SK-N-SH (cell line): ENCODE measurements at regions not wholly inside any gene's neighbourhood (a gene's known extent, or its start where the extent isn't known, plus 50 kb on each side); places are given as distances from the start of the nearest gene placed in this dataset.

ENCODE experiments used
- CTCF ChIA-PET: fragments of 300-600, 350-600 bp; formaldehyde crosslinking; extraction: SDS; loops from one replicate; lab custom pipeline; 2021; lab: Yijun Ruan, JAX
- POLR2A ChIA-PET: fragments of 350-600 bp; sonication (Branson Sonifier 250); formaldehyde crosslinking; extraction: SDS; loops from one replicate; lab custom pipeline; 2020; ENCODE audit warnings: antibody characterized with exemption, inconsistent platforms; lab: Yijun Ruan, JAX
- DNase-seq: peaks from one replicate; pipeline ENCODE4 v3.0.0; 2012
- H2AFZ ChIP-seq: fragments of 200-600 bp; sonication (generic); 2 replicates; pipeline ENCODE4 v1.8.1; 2016; ENCODE audit warnings: antibody characterized with exemption, mild to moderate bottlenecking, low read depth
- H3F3A ChIP-seq: fragments of 200-600 bp; sonication (generic); replicated peaks from 2 replicates; pipeline ENCODE3; 2016; ENCODE audit warnings: antibody characterized with exemption, mild to moderate bottlenecking; ENCODE audit not compliant: insufficient read depth
- H3K27ac ChIP-seq, 2 experiments: fragments of 200-500 bp in 1 of 2; fragments of 200-600 bp in 1 of 2; sonication (Bioruptor generic) in 1 of 2; sonication (generic), shearing (Covaris generic) in 1 of 2; 2 replicates each; pipeline versions ENCODE4 v1.5.1 to v1.6.1; 2014 to 2016; ENCODE audit warnings: low read depth in 2 of 2, inconsistent platforms in 1 of 2, low read length in 1 of 2, mild to moderate bottlenecking in 1 of 2, mixed read lengths in 1 of 2
- H3K27me3 ChIP-seq: fragments of 200-600 bp; sonication (generic), shearing (Covaris generic); 2 replicates; pipeline ENCODE4 v1.6.1; 2016; ENCODE audit warnings: mixed run types; ENCODE audit not compliant: insufficient read depth
- H3K36me3 ChIP-seq, 2 experiments: fragments of 200-500 bp in 1 of 2; fragments of 200-600 bp in 1 of 2; sonication (Bioruptor generic) in 1 of 2; sonication (generic) in 1 of 2; replicated peaks in 1 of 2; 2 replicates each; pipeline versions ENCODE3 to v1.5.1; 2014 to 2016; ENCODE audit warnings: low read length in 1 of 2, mild to moderate bottlenecking in 1 of 2; ENCODE audit not compliant: insufficient read depth in 2 of 2, control insufficient read depth in 1 of 2
- H3K4me1 ChIP-seq, 2 experiments: fragments of 200-500 bp in 1 of 2; fragments of 200-600 bp in 1 of 2; sonication (Bioruptor generic) in 1 of 2; sonication (generic), shearing (Covaris generic) in 1 of 2; 2 replicates each; pipeline versions ENCODE4 v1.5.1 to v1.6.1; 2014 to 2016; ENCODE audit warnings: low read depth in 1 of 2, low read length in 1 of 2, mixed run types in 1 of 2; ENCODE audit not compliant: insufficient read depth in 2 of 2, control insufficient read depth in 1 of 2
- H3K4me2 ChIP-seq: fragments of 200-600 bp; sonication (generic), shearing (Covaris generic); 2 replicates; pipeline ENCODE4 v1.6.1; 2017; ENCODE audit warnings: mixed run types
- H3K4me3 ChIP-seq, 2 experiments: fragments of 200-500 bp in 1 of 2; fragments of 200-600 bp in 1 of 2; sonication (Bioruptor generic) in 1 of 2; sonication (generic), shearing (Covaris generic) in 1 of 2; 2 replicates each; pipeline versions ENCODE4 v1.5.1 to v1.8.1; 2014 to 2016; ENCODE audit warnings: low read depth in 2 of 2, inconsistent platforms in 1 of 2, low read length in 1 of 2, mild to moderate bottlenecking in 1 of 2, mixed read lengths in 1 of 2, moderate library complexity in 1 of 2
- H3K79me2 ChIP-seq: fragments of 200-600 bp; sonication (generic); 2 replicates; pipeline ENCODE4 v1.8.1; 2017; ENCODE audit warnings: mild to moderate bottlenecking; ENCODE audit not compliant: insufficient read depth
- H3K9ac ChIP-seq: fragments of 200-600 bp; sonication (generic); 2 replicates; pipeline ENCODE4 v1.6.1; 2017; ENCODE audit warnings: mixed run types
- H3K9me2 ChIP-seq: fragments of 200-600 bp; sonication (generic); 2 replicates; pipeline ENCODE4 v1.6.1; 2017; ENCODE audit warnings: mixed run types
- H3K9me3 ChIP-seq: fragments of 200-600 bp; sonication (generic); 2 replicates; pipeline ENCODE4 v1.6.1; 2017; ENCODE audit warnings: mixed run types, mild to moderate bottlenecking, moderate library complexity
- H4K20me1 ChIP-seq: fragments of 200-600 bp; sonication (generic); 2 replicates; pipeline ENCODE4 v1.6.1; 2017; ENCODE audit warnings: mild to moderate bottlenecking, mixed run types; ENCODE audit not compliant: insufficient read depth
- CHD2 ChIP-seq: fragments of 150-350 bp; IDR thresholded peaks from 2 replicates; pipeline ENCODE4 v1.6.1; 2018; ENCODE audit warnings: low read length; ENCODE audit not compliant: partially characterized antibody
- EZH2phosphoT487 ChIP-seq: fragments of 200-600 bp; sonication (generic); IDR thresholded peaks from 2 replicates; pipeline ENCODE4 v1.6.1; 2017; ENCODE audit warnings: low read depth, mixed run types, mild to moderate bottlenecking, antibody characterized with exemption, moderate library complexity, borderline replicate concordance
- FOSL2 ChIP-seq: IDR thresholded peaks from 2 replicates; pipeline ENCODE4 v1.4.0; 2012; ENCODE audit warnings: low read depth, mild to moderate bottlenecking, moderate library complexity, borderline replicate concordance
- FOXM1 ChIP-seq: IDR thresholded peaks from 2 replicates; pipeline ENCODE4 v1.4.0; 2012; ENCODE audit warnings: low read depth, mild to moderate bottlenecking
- GATA2 ChIP-seq: sonication (generic); formaldehyde crosslinking; IDR thresholded peaks from 2 replicates; pipeline ENCODE4 v1.5.0; 2020; ENCODE audit warnings: mild to moderate bottlenecking, missing genetic modification reagents
- MEF2A ChIP-seq: IDR thresholded peaks from 2 replicates; pipeline ENCODE4 v1.4.0; 2012; ENCODE audit warnings: low read depth, borderline replicate concordance
- NFIC ChIP-seq: IDR thresholded peaks from 2 replicates; pipeline ENCODE4 v1.4.0; 2012; ENCODE audit warnings: borderline replicate concordance
- NRF1 ChIP-seq: IDR thresholded peaks from 2 replicates; pipeline ENCODE4 v1.6.1; 2012; ENCODE audit warnings: low read depth, mild to moderate bottlenecking, low read length
- POLR2AphosphoS5 ChIP-seq: IDR thresholded peaks from 2 replicates; pipeline ENCODE4 v1.6.1; 2012; ENCODE audit warnings: low read depth, low read length
- RCOR1 ChIP-seq: fragments of 150-350 bp; IDR thresholded peaks from 2 replicates; pipeline ENCODE4 v1.6.1; 2017; ENCODE audit warnings: antibody characterized with exemption, low read length
- RFX5 ChIP-seq: IDR thresholded peaks from 2 replicates; pipeline ENCODE4 v1.6.1; 2012; ENCODE audit warnings: mild to moderate bottlenecking, improper control_type of control experiment, low read length
- SMC3 ChIP-seq: IDR thresholded peaks from 2 replicates; pipeline ENCODE4 v1.6.1; 2012; ENCODE audit warnings: low read depth, low read length, improper control_type of control experiment
- TAF1 ChIP-seq: IDR thresholded peaks from 2 replicates; pipeline ENCODE4 v1.6.1; 2012; ENCODE audit warnings: low read depth, mild to moderate bottlenecking, low read length, moderate library complexity, borderline replicate concordance
- WGBS: methylation state at CpG from one replicate; pipeline ENCODE4 v1.1.6; 2017; ENCODE audit warnings: low lambda C conversion rate; 5-methylcytosine and 5-hydroxymethylcytosine counted together
- TF ChIP-seq, protein P1 (sequence below): fragments of 150-350 bp; IDR thresholded peaks from 2 replicates; pipeline ENCODE4 v1.6.1; 2016; ENCODE audit warnings: mild to moderate bottlenecking, low read depth, low read length
- TF ChIP-seq, protein P2 (sequence below): IDR thresholded peaks from 2 replicates; pipeline ENCODE4; 2012
- TF ChIP-seq, protein P3 (sequence below): IDR thresholded peaks from 2 replicates; pipeline ENCODE4 v1.4.0; 2012; ENCODE audit warnings: low read depth
- TF ChIP-seq, protein P4 (sequence below): IDR thresholded peaks from 2 replicates; pipeline ENCODE4 v1.4.0; 2012; ENCODE audit warnings: low read depth, borderline replicate concordance
- TF ChIP-seq, protein P5 (sequence below): fragments of 150-350 bp; IDR thresholded peaks from 2 replicates; pipeline ENCODE4 v1.6.1; 2017; ENCODE audit warnings: antibody characterized with exemption, low read length, low read depth, borderline replicate concordance

DNA sequence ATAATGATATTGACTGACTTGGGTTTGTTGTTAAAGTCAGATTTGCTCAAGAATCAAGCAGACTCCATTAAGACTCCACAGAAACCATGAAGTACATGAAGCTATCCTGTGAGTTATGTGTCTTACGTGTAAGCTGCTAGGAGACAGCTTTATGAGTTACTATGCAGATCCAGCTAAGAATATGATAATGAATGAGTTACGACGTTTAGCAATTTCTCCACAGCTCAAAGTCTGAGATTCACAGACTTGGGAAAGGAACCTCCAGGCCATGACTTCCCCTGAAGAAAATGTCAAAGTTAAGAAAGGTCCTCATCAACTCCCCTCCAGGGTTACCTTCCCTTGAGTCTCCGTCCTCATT lies 211.9 kb upstream of the HNRNPA3 start:
- no peak overlapping the region for H3K27ac ChIP-seq
- H3K27me3 ChIP-seq: no peaks in the 10 kb centered on the region
- TF ChIP-seq, protein P1, sequence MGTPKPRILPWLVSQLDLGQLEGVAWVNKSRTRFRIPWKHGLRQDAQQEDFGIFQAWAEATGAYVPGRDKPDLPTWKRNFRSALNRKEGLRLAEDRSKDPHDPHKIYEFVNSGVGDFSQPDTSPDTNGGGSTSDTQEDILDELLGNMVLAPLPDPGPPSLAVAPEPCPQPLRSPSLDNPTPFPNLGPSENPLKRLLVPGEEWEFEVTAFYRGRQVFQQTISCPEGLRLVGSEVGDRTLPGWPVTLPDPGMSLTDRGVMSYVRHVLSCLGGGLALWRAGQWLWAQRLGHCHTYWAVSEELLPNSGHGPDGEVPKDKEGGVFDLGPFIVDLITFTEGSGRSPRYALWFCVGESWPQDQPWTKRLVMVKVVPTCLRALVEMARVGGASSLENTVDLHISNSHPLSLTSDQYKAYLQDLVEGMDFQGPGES: no peak
- TF ChIP-seq SMC3 (no peak), TAF1 (no peak), MEF2A (no peak)
- TF ChIP-seq, protein P2, sequence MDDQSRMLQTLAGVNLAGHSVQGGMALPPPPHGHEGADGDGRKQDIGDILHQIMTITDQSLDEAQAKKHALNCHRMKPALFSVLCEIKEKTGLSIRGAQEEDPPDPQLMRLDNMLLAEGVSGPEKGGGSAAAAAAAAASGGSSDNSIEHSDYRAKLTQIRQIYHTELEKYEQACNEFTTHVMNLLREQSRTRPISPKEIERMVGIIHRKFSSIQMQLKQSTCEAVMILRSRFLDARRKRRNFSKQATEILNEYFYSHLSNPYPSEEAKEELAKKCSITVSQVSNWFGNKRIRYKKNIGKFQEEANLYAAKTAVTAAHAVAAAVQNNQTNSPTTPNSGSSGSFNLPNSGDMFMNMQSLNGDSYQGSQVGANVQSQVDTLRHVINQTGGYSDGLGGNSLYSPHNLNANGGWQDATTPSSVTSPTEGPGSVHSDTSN: no peak
- no peak overlapping the region for H3K4me2 ChIP-seq
- CTCF ChIA-PET: no interaction called here
- H3K4me3 ChIP-seq: no peak overlapping the region
- H3K9me2 ChIP-seq: no peaks in the 10 kb centered on the region
- H3K9ac ChIP-seq: no peak overlapping the region
- H3K4me1 ChIP-seq: no peaks in the 10 kb centered on the region
- no peaks in the 10 kb centered on the region for H3K9me3 ChIP-seq
- POLR2A ChIA-PET: no interaction called here
- no peak overlapping the region for H2AFZ ChIP-seq
- H3F3A ChIP-seq: peaks cover 8% of the 10 kb centered on the region
- no peaks in the 10 kb centered on the region for H4K20me1 ChIP-seq
- H3K36me3 ChIP-seq: no peaks in the 10 kb centered on the region
- DNase-seq: no peak
- H3K79me2 ChIP-seq: no peaks in the 10 kb centered on the region
- WGBS: 81% methylated on average over 4 of the region's 4 CpGs

DNA sequence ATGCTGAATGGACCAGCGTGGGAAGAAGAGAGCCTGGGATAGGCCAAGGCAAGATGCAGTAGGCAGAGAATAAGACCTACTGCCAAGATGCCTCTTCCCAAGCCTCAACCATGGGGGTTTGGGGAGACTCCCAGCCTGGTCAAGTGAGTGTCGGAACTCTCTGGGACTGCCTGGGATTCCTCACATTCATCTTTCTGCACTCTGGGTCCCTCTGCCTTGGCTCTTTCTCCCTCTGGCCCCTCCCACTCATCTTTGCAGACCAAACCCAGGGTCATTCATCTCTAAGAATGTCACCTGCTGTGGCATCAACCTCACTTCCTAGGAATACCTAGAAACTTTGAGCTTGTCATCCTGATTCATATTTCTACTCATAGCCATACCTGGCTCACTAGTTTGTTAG lies 211.3 kb upstream of the HNRNPA3 start:
- CTCF ChIA-PET: interaction anchor here (1.4 kb wide), 1 partner anchor 10 kb away, joined by 4 read pairs; no protein-coding TSS in a partner anchor
- 59% methylated on average over 2 of the region's 2 CpGs for WGBS

More for the DNA sequence above, 211.3 kb upstream of the HNRNPA3 start:
- peaks cover 8% of the 10 kb centered on the region for H3F3A ChIP-seq
- H3K9me3 ChIP-seq: no peaks in the 10 kb centered on the region
- no peak overlapping the region for H3K27ac ChIP-seq
- no peak for TF ChIP-seq FOSL2
- TF ChIP-seq, protein P3, sequence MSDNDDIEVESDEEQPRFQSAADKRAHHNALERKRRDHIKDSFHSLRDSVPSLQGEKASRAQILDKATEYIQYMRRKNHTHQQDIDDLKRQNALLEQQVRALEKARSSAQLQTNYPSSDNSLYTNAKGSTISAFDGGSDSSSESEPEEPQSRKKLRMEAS: no peak
- TF ChIP-seq, protein P4, sequence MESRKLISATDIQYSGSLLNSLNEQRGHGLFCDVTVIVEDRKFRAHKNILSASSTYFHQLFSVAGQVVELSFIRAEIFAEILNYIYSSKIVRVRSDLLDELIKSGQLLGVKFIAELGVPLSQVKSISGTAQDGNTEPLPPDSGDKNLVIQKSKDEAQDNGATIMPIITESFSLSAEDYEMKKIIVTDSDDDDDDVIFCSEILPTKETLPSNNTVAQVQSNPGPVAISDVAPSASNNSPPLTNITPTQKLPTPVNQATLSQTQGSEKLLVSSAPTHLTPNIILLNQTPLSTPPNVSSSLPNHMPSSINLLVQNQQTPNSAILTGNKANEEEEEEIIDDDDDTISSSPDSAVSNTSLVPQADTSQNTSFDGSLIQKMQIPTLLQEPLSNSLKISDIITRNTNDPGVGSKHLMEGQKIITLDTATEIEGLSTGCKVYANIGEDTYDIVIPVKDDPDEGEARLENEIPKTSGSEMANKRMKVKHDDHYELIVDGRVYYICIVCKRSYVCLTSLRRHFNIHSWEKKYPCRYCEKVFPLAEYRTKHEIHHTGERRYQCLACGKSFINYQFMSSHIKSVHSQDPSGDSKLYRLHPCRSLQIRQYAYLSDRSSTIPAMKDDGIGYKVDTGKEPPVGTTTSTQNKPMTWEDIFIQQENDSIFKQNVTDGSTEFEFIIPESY: no peak
- no peak for TF ChIP-seq FOXM1
- TF ChIP-seq RCOR1: no peak
- TF ChIP-seq NFIC: no peak
- no peak for TF ChIP-seq POLR2AphosphoS5
- TF ChIP-seq, protein P5, sequence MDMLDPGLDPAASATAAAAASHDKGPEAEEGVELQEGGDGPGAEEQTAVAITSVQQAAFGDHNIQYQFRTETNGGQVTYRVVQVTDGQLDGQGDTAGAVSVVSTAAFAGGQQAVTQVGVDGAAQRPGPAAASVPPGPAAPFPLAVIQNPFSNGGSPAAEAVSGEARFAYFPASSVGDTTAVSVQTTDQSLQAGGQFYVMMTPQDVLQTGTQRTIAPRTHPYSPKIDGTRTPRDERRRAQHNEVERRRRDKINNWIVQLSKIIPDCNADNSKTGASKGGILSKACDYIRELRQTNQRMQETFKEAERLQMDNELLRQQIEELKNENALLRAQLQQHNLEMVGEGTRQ: no peak
- no peak for TF ChIP-seq TAF1
- TF ChIP-seq EZH2phosphoT487: no peak
- TF ChIP-seq RFX5: no peak
- TF ChIP-seq SMC3: no peak
- no peak for TF ChIP-seq CHD2
- TF ChIP-seq NRF1: no peak
- TF ChIP-seq GATA2 (CRISPR knock-in tag): no peak
- no peaks in the 10 kb centered on the region for H3K27me3 ChIP-seq
- H3K9ac ChIP-seq: no peak overlapping the region
- no peaks in the 10 kb centered on the region for H3K36me3 ChIP-seq
- H3K9me2 ChIP-seq: no peaks in the 10 kb centered on the region
- H3K4me2 ChIP-seq: no peak overlapping the region
- H4K20me1 ChIP-seq: no peaks in the 10 kb centered on the region
- POLR2A ChIA-PET: no interaction called here
- no peak for DNase-seq
- no peaks in the 10 kb centered on the region for H3K79me2 ChIP-seq
- H2AFZ ChIP-seq: no peak overlapping the region
- no peak overlapping the region for H3K4me3 ChIP-seq
- no peaks in the 10 kb centered on the region for H3K4me1 ChIP-seq
